Progenitor cell of endocrine pancreas (in vitro differentiated cells): ENCODE measurements at regions not wholly inside any gene's neighbourhood (a gene's known extent, or its start where the extent isn't known, plus 50 kb on each side); places are given as distances from the start of the nearest gene placed in this dataset.

Experiments used
- DNase-seq: peaks from one replicate; pipeline ENCODE4 v3.0.0; 2021; ENCODE audit warnings: low spot score; ENCODE audit not compliant: unreplicated experiment
- H3K27ac Mint-ChIP-seq: 2 replicates; pipeline ENCODE4 v1.8.0; 2021; ENCODE audit warnings: mild to moderate bottlenecking, moderate library complexity, mixed read lengths
- H3K27me3 Mint-ChIP-seq: 2 replicates; pipeline ENCODE4 v1.8.0; 2021; ENCODE audit warnings: mixed read lengths
- H3K36me3 Mint-ChIP-seq: 2 replicates; pipeline ENCODE4 v1.8.0; 2022; ENCODE audit warnings: mixed read lengths; ENCODE audit not compliant: insufficient read depth
- H3K4me1 Mint-ChIP-seq: 2 replicates; pipeline ENCODE4 v1.8.0; 2021; ENCODE audit warnings: low read depth, mixed read lengths
- H3K4me3 Mint-ChIP-seq: 2 replicates; pipeline ENCODE4 v1.8.0; 2021; ENCODE audit warnings: low read depth, mild to moderate bottlenecking, moderate library complexity, mixed read lengths
- H3K9me3 Mint-ChIP-seq: 2 replicates; pipeline ENCODE4 v1.8.0; 2021; ENCODE audit warnings: low read depth, mixed read lengths
- CTCF ChIP-seq: fragments of 200-600 bp; sonication (generic); IDR thresholded peaks from one replicate; pipeline ENCODE4 v1.5.0; 2021; ENCODE audit warnings: antibody characterized with exemption, mild to moderate bottlenecking; ENCODE audit not compliant: unreplicated experiment

DNA sequence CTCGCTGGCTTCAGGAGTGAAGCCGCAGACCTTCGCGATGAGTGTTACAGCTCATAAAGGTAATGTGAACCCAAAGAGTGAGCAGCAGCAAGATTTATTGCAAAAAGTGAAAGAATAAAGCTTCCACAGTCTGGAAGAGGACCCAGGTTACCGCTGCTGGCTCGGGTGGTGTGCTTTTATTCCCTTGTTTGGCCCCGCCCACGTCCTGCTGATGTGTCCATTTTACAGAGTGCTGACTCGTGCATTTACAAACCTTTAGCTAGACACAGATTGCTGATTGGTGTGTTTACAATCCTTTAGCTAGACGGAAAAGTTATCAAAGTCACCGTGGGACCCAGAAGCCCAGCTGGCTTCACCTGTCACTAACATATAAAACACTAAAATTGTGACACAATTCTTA lies 1464.5 kb downstream of the ZPLD1 start:
- Mint-ChIP-seq H3K27me3 (peaks cover 11% of the 10 kb centered on the region), H3K4me3 (no peak overlapping the region), H3K4me1 (no peaks in the 10 kb centered on the region), H3K36me3 (no peaks in the 10 kb centered on the region), H3K9me3 (no peaks in the 10 kb centered on the region), H3K27ac (no peak overlapping the region)
- TF ChIP-seq CTCF = no peak
- DNase-seq = no peak

DNA sequence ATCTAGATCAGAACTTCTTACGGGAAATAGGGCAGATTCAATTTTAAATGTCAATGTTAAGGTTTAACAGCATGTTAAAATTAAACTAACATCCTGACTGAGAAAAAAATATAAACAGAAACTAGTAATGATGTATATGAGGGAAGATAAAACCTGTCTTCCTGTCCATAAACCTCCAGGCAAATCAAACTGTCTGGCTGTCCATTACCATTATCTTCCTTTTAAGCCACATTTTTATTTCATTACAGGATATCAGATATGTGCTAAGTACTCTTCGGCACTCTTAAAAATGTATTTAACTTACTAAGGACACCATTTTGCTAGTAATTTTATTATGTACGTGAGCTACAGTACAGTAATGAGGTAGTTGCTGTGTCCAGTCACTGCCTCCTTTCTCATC lies 1461.7 kb upstream of the ALCAM start:
- no peak overlapping the region for H3K4me3 Mint-ChIP-seq
- H3K27me3 Mint-ChIP-seq = peaks cover 36% of the 10 kb centered on the region
- DNase-seq = no peak
- no peaks in the 10 kb centered on the region for H3K9me3 Mint-ChIP-seq
- H3K27ac Mint-ChIP-seq = no peak overlapping the region
- TF ChIP-seq CTCF = no peak
- peaks cover 7% of the 10 kb centered on the region for H3K4me1 Mint-ChIP-seq
- H3K36me3 Mint-ChIP-seq = no peaks in the 10 kb centered on the region

GRCh38 chr3:103906304-103906703 lies 1460.4 kb upstream of the ALCAM start:
- no peaks in the 10 kb centered on the region for H3K9me3 Mint-ChIP-seq
- peaks cover 7% of the 10 kb centered on the region for H3K4me1 Mint-ChIP-seq
- no peak for DNase-seq
- H3K36me3 Mint-ChIP-seq = no peaks in the 10 kb centered on the region
- no peak overlapping the region for H3K27ac Mint-ChIP-seq
- no peak overlapping the region for H3K4me3 Mint-ChIP-seq
- TF ChIP-seq CTCF = no peak
- H3K27me3 Mint-ChIP-seq = peaks cover 44% of the 10 kb centered on the region

GRCh38 chr3:103906808-103907207 lies 1459.9 kb upstream of the ALCAM start:
- peaks cover 45% of the 10 kb centered on the region for H3K27me3 Mint-ChIP-seq
- no peaks in the 10 kb centered on the region for H3K9me3 Mint-ChIP-seq
- H3K4me3 Mint-ChIP-seq = no peak overlapping the region
- no peak for TF ChIP-seq CTCF
- peaks cover 7% of the 10 kb centered on the region for H3K4me1 Mint-ChIP-seq
- no peak overlapping the region for H3K27ac Mint-ChIP-seq
- no peak for DNase-seq
- no peaks in the 10 kb centered on the region for H3K36me3 Mint-ChIP-seq

DNA sequence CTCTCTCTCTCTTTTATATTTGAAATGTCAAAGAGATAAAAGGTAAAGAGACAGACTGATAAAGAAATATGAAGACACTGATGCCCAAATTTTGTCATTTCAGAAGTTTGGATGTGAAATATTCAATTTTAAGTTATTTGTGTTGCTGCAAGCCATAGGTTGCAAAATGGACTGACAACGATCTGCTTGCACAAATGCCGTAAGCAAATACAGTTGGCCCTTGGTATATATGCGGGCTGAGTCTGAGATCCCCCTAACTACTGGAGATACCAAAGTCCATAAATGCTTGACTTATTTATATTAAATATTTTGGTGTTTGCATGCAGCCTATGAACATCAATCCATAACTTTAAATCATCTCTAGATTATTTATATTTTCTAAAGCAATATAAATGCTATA lies 1459.1 kb upstream of the ALCAM start:
- no peak for DNase-seq
- peaks cover 43% of the 10 kb centered on the region for H3K27me3 Mint-ChIP-seq
- H3K36me3 Mint-ChIP-seq = no peaks in the 10 kb centered on the region
- H3K9me3 Mint-ChIP-seq = no peaks in the 10 kb centered on the region
- H3K4me3 Mint-ChIP-seq = no peak overlapping the region
- no peak for TF ChIP-seq CTCF
- no peak overlapping the region for H3K27ac Mint-ChIP-seq
- H3K4me1 Mint-ChIP-seq = peaks cover 7% of the 10 kb centered on the region
